Endothelial cell of umbilical vein (primary cell): ENCODE measurements at regions not wholly inside any gene's neighbourhood (a gene's known extent, or its start where the extent isn't known, plus 50 kb on each side); places are given as distances from the start of the nearest gene placed in this dataset.

Source experiments
- BruUV-seq: library from RNA; stranded (reverse); fragments of 400-500 nt; replicated peaks from 2 replicates; lab custom pipeline; 2021; lab: Mats Ljungman, UMichigan
- CTCF ChIA-PET: fragments of 300-600, 350-600 bp; sonication (Branson Sonifier 250); formaldehyde crosslinking; loops from one replicate; lab custom pipeline; 2021; ENCODE audit warnings: antibody characterized with exemption, inconsistent platforms; lab: Charles Lee
- POLR2A ChIA-PET: fragments of 300-600, 350-600 bp; sonication (Branson Sonifier 250); formaldehyde crosslinking; loops from one replicate; lab custom pipeline; 2021; ENCODE audit warnings: antibody characterized with exemption, inconsistent platforms; lab: Charles Lee
- DNase-seq: peaks from one replicate; pipeline ENCODE4 v3.0.0-alpha.2; 2011; ENCODE audit warnings: low read depth, low spot score
- FAIRE-seq: peaks from 2 replicates; lab custom pipeline; 2011; peaks lifted over from hg19 to GRCh38; lab: Jason Lieb, UNC
- H2AFZ ChIP-seq: 2 replicates; pipeline ENCODE4 v1.6.0; 2012; ENCODE audit warnings: low read depth, low read length, control low read depth, inconsistent platforms
- H3K27ac ChIP-seq: 2 replicates; pipeline ENCODE4 v1.5.1; 2011; ENCODE audit warnings: low read depth, mild to moderate bottlenecking, control low read depth, low read length, moderate library complexity; ENCODE audit not compliant: insufficient read depth
- H3K27me3 ChIP-seq, 2 experiments: 2 replicates each; pipeline versions ENCODE4 v1.6.0 to v1.6.1; 2011; ENCODE audit warnings: low read length in 2 of 2, mixed read lengths in 1 of 2; ENCODE audit not compliant: control insufficient read depth in 2 of 2, insufficient read depth in 2 of 2
- H3K36me3 ChIP-seq, 2 experiments: 2 replicates in 1 of 2; 3 replicates in 1 of 2; pipeline ENCODE4 v1.5.1; 2011; ENCODE audit warnings: low read length in 2 of 2, mild to moderate bottlenecking in 1 of 2, moderate library complexity in 1 of 2; ENCODE audit not compliant: control insufficient read depth in 2 of 2, insufficient read depth in 2 of 2; ENCODE audit errors: extremely low read depth in 1 of 2
- H3K4me1 ChIP-seq: 3 replicates; pipeline ENCODE4 v1.5.1; 2011; ENCODE audit warnings: mild to moderate bottlenecking, low read length; ENCODE audit not compliant: control insufficient read depth, insufficient read depth; ENCODE audit errors: extremely low read depth
- H3K4me2 ChIP-seq: 2 replicates; pipeline ENCODE4 v1.6.1; 2011; ENCODE audit warnings: low read length, control low read depth, mixed read lengths; ENCODE audit not compliant: insufficient read depth
- H3K4me3 ChIP-seq, 3 experiments: fragments of 200-600 bp in 1 of 3; sonication (generic), shearing (Covaris generic) in 1 of 3; replicated peaks in 1 of 3; 2 replicates each; pipeline ENCODE4 v1.5.1; 2011 to 2016; ENCODE audit warnings: control low read depth in 3 of 3, low read length in 3 of 3, mild to moderate bottlenecking in 2 of 3, inconsistent platforms in 1 of 3, low read depth in 1 of 3, moderate library complexity in 1 of 3; ENCODE audit not compliant: insufficient read depth in 1 of 3
- H3K79me2 ChIP-seq: 2 replicates; pipeline ENCODE4 v1.6.0; 2012; ENCODE audit warnings: low read length, inconsistent platforms; ENCODE audit not compliant: control insufficient read depth, insufficient read depth
- H3K9ac ChIP-seq: replicated peaks from 2 replicates; pipeline ENCODE3; 2011; ENCODE audit warnings: low read length, control low read depth; ENCODE audit not compliant: insufficient read depth; ENCODE audit errors: extremely low read depth
- H3K9me1 ChIP-seq: replicated peaks from 3 replicates; pipeline ENCODE4 v1.6.0; 2011; ENCODE audit warnings: mild to moderate bottlenecking, low read length; ENCODE audit not compliant: control insufficient read depth, insufficient read depth; ENCODE audit errors: extremely low read depth
- H3K9me3 ChIP-seq: replicated peaks from 2 replicates; pipeline ENCODE4 v1.5.1; 2012; ENCODE audit warnings: low read length, inconsistent platforms; ENCODE audit not compliant: control insufficient read depth, insufficient read depth
- H4K20me1 ChIP-seq: replicated peaks from 2 replicates; pipeline ENCODE3; 2011; ENCODE audit warnings: mild to moderate bottlenecking, low read length; ENCODE audit not compliant: control insufficient read depth, insufficient read depth; ENCODE audit errors: extremely low read depth
- EZH2 ChIP-seq: IDR thresholded peaks from 2 replicates; pipeline ENCODE4 v1.6.1; 2012; ENCODE audit warnings: borderline replicate concordance, low read depth, mild to moderate bottlenecking, moderate library complexity, low read length, inconsistent platforms; ENCODE audit not compliant: severe bottlenecking
- FOS ChIP-seq: IDR thresholded peaks from 2 replicates; pipeline ENCODE4 v1.6.1; 2011; ENCODE audit warnings: mild to moderate bottlenecking, low read length, moderate library complexity, borderline replicate concordance; ENCODE audit not compliant: insufficient read depth
- GATA2 ChIP-seq: IDR thresholded peaks from 2 replicates; pipeline ENCODE4 v1.7.0; 2011; ENCODE audit warnings: low read depth, mild to moderate bottlenecking, moderate library complexity, mixed read lengths, low read length; ENCODE audit not compliant: insufficient read length, insufficient read depth
- JUN ChIP-seq: IDR thresholded peaks from 2 replicates; pipeline ENCODE4 v1.6.1; 2011; ENCODE audit warnings: borderline replicate concordance, low read depth; ENCODE audit not compliant: insufficient read length, insufficient read depth
- MYC ChIP-seq: IDR thresholded peaks from one replicate; pipeline ENCODE4 v1.6.1; 2011; ENCODE audit warnings: mild to moderate bottlenecking, low read depth, low read length
- POLR2A ChIP-seq: IDR thresholded peaks from 2 replicates; pipeline ENCODE4 v1.6.1; 2012; ENCODE audit warnings: low read depth, mild to moderate bottlenecking, control low read depth, low read length
- POLR2AphosphoS5 ChIP-seq: IDR thresholded peaks from 2 replicates; pipeline ENCODE4 v1.6.1; 2012; ENCODE audit warnings: low read depth, mild to moderate bottlenecking, control low read depth, low read length, moderate library complexity; ENCODE audit not compliant: insufficient read depth
- dilution Hi-C: fragments of 300-500 bp; cut with MboI; formaldehyde crosslinking; loops from one replicate; pipeline ENCODE4 v1.15.0; 2019; ENCODE audit warnings: low sequenced_read_pairs; ENCODE audit not compliant: extremely low pct_ligation_motif_present
- intact Hi-C: fragments of 100-400 bp; cut with micrococcal nuclease; formaldehyde crosslinking; loops from one replicate; pipeline ENCODE4 v1.10.0; 2022
- TF ChIP-seq, protein P1 (sequence below): IDR thresholded peaks from 2 replicates; pipeline ENCODE4 v1.6.1; 2011; ENCODE audit not compliant: insufficient read depth, insufficient read length
- TF ChIP-seq, protein P2 (sequence below), 2 donors: IDR thresholded peaks; 1 replicate in 1 of 2; 2 replicates in 1 of 2; pipeline ENCODE4 v1.5.1; 2011; ENCODE audit warnings: low read length in 2 of 2, mild to moderate bottlenecking in 2 of 2, moderate library complexity in 2 of 2, control low read depth in 1 of 2, inconsistent platforms in 1 of 2, low read depth in 1 of 2; ENCODE audit not compliant: insufficient read depth in 1 of 2; ENCODE audit errors: extremely low read depth in 1 of 2

DNA sequence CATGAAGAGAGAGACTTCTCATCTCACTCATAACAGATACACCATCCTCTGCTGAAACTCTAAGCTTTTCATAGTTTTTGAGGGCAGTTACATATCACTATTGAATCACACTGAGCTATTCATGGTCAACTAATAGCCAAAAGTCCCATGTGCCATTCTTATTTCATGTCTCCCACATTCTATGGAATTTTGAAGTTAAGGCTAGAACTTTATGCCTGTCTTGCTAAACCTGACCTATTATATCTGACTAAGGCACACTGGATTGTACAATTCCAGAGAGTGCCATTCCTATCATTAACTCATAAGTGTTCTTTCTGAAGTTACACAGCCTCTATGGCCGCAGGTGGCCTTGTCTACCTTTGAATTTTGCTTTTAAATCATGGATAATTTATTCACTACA, 254.3 kb downstream of the PTPRC start:
- no peak for TF ChIP-seq POLR2A
- TF ChIP-seq FOS = no peak
- TF ChIP-seq JUN = no peak
- no peak for TF ChIP-seq POLR2AphosphoS5
- TF ChIP-seq, protein P1, sequence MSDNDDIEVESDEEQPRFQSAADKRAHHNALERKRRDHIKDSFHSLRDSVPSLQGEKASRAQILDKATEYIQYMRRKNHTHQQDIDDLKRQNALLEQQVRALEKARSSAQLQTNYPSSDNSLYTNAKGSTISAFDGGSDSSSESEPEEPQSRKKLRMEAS = no peak
- TF ChIP-seq MYC = no peak
- TF ChIP-seq GATA2 = no peak
- TF ChIP-seq, protein P2, sequence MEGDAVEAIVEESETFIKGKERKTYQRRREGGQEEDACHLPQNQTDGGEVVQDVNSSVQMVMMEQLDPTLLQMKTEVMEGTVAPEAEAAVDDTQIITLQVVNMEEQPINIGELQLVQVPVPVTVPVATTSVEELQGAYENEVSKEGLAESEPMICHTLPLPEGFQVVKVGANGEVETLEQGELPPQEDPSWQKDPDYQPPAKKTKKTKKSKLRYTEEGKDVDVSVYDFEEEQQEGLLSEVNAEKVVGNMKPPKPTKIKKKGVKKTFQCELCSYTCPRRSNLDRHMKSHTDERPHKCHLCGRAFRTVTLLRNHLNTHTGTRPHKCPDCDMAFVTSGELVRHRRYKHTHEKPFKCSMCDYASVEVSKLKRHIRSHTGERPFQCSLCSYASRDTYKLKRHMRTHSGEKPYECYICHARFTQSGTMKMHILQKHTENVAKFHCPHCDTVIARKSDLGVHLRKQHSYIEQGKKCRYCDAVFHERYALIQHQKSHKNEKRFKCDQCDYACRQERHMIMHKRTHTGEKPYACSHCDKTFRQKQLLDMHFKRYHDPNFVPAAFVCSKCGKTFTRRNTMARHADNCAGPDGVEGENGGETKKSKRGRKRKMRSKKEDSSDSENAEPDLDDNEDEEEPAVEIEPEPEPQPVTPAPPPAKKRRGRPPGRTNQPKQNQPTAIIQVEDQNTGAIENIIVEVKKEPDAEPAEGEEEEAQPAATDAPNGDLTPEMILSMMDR (IDR thresholded peaks at IDR 0.05; ENCODE audit: extremely low read depth in 1 of 2, insufficient read depth in 1 of 2, low read depth in 1 of 2, low read length in 2 of 2) = no peak
- TF ChIP-seq EZH2 = no peak
- Histone ChIP-seq H3K4me2 (peak overlapping the region; percentile 51), H3K4me3 (no peak overlapping the region), H3K9ac (no peak overlapping the region), H3K9me3 (no peaks in the 10 kb centered on the region), H3K27me3 (no peaks in the 10 kb centered on the region), H4K20me1 (peaks cover 3% of the 10 kb centered on the region), H3K27ac (peak overlapping the region; percentile 74), H3K36me3 (peaks cover 0 to 11% of the 10 kb centered on the region in 2 experiments), H3K9me1 (no peaks in the 10 kb centered on the region), H3K79me2 (peaks cover 72% of the 10 kb centered on the region), H3K4me1 (peaks cover 44% of the 10 kb centered on the region), H2AFZ (no peak overlapping the region)
- FAIRE-seq (no peak), DNase-seq (no peak)
- dilution Hi-C loops (no loop called here), intact Hi-C loops (loop anchor here (2.0 to 5.0 kb wide), 3 partner anchors 219 to 539 kb away; no protein-coding TSS in a partner anchor)
- no TSS peak for BruUV-seq
- POLR2A ChIA-PET = interaction anchor here (1.0 to 1.6 kb wide), 2 partner anchors 25 to 44 kb away, joined by 3 to 4 read pairs; no protein-coding TSS in a partner anchor
- CTCF ChIA-PET = interaction anchor here (0.8 to 2.5 kb wide), 8 partner anchors 9 to 570 kb away, joined by 3 to 13 read pairs (median 5); no protein-coding TSS in a partner anchor
